ENCODE measurements at regions not wholly inside any gene's neighbourhood (a gene's known extent, or its start where the extent isn't known, plus 50 kb on each side); places are given as distances from the start of the nearest gene placed in this dataset.

GRCh38 chr7:23895666-23896096 is 185.7 kb downstream of the STK31 start:
- TF ChIP-seq CTCF (IDR thresholded peaks at IDR 0.05) (no peak), POLR2A (IDR thresholded peaks at IDR 0.05) (no peak), POLR2AphosphoS5 (IDR thresholded peaks at IDR 0.05) (no peak)
